Erythroblast (primary cell): ENCODE measurements at regions not wholly inside any gene's neighbourhood (a gene's known extent, or its start where the extent isn't known, plus 50 kb on each side); places are given as distances from the start of the nearest gene placed in this dataset.
"Not testable (repeated sequence)": the region's sequence is repeated elsewhere in the genome, so short reads cannot be mapped to it uniquely, and the experiment has no call there.

Source experiments
- GATA1 ChIP-seq: IDR thresholded peaks from 2 replicates; pipeline ENCODE4 v1.6.1; 2011; ENCODE audit warnings: low read depth, mild to moderate bottlenecking, control low read depth, low read length, moderate library complexity
- POLR2A ChIP-seq: IDR thresholded peaks from 2 replicates; pipeline ENCODE4 v1.6.1; 2011; ENCODE audit warnings: mild to moderate bottlenecking, low read length

- not testable (repeated sequence) for TF ChIP-seq POLR2A, GATA1
Observed at GRCh38 chr4:22599929-22600432, 84.1 kb upstream of the ADGRA3 start.
